ENCODE measurements at regions not wholly inside any gene's neighbourhood (a gene's known extent, or its start where the extent isn't known, plus 50 kb on each side); places are given as distances from the start of the nearest gene placed in this dataset.

DNA sequence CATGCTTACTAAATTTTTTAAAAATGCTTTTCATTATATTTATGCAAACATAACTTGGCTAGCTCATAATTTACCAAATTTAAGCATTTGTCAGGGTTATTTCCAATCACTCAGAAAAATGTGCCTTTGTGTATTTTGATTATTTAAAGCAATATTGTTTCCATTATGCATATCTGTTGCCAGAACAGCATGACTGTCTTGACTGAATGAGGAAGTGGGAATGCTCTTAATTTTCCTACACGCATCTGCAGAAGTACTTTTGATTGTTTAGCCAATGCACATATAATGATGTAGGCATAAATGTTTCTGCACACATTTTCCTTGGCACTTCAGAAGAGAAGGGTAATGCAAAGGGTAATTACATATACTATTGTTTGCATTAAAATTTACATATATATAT lies 92.5 kb upstream of the ADGRL2 start:
- H3K36me3 ChIP-seq (ENCODE audit: low read depth, missing control alignments): no peaks in the 10 kb centered on the region
- no peak overlapping the region for H3K27ac ChIP-seq
- no peak for DNase-seq
- 57 to 76% methylated on average over 1 of the region's 1 CpG for WGBS, 2 donors
- H3K27me3 ChIP-seq: no peaks in the 10 kb centered on the region
- H3K4me1 ChIP-seq: no peaks in the 10 kb centered on the region
- H3K4me3 ChIP-seq: no peak overlapping the region
- TF ChIP-seq, protein P1, sequence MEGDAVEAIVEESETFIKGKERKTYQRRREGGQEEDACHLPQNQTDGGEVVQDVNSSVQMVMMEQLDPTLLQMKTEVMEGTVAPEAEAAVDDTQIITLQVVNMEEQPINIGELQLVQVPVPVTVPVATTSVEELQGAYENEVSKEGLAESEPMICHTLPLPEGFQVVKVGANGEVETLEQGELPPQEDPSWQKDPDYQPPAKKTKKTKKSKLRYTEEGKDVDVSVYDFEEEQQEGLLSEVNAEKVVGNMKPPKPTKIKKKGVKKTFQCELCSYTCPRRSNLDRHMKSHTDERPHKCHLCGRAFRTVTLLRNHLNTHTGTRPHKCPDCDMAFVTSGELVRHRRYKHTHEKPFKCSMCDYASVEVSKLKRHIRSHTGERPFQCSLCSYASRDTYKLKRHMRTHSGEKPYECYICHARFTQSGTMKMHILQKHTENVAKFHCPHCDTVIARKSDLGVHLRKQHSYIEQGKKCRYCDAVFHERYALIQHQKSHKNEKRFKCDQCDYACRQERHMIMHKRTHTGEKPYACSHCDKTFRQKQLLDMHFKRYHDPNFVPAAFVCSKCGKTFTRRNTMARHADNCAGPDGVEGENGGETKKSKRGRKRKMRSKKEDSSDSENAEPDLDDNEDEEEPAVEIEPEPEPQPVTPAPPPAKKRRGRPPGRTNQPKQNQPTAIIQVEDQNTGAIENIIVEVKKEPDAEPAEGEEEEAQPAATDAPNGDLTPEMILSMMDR (IDR thresholded peaks at IDR 0.05): no peak
- no peak for TF ChIP-seq POLR2A (IDR thresholded peaks at IDR 0.05)
- intact Hi-C loops (cut with DNase I; ENCODE audit: low total_unique reads): no loop called here
- no peaks in the 10 kb centered on the region for H3K9me3 ChIP-seq

DNA sequence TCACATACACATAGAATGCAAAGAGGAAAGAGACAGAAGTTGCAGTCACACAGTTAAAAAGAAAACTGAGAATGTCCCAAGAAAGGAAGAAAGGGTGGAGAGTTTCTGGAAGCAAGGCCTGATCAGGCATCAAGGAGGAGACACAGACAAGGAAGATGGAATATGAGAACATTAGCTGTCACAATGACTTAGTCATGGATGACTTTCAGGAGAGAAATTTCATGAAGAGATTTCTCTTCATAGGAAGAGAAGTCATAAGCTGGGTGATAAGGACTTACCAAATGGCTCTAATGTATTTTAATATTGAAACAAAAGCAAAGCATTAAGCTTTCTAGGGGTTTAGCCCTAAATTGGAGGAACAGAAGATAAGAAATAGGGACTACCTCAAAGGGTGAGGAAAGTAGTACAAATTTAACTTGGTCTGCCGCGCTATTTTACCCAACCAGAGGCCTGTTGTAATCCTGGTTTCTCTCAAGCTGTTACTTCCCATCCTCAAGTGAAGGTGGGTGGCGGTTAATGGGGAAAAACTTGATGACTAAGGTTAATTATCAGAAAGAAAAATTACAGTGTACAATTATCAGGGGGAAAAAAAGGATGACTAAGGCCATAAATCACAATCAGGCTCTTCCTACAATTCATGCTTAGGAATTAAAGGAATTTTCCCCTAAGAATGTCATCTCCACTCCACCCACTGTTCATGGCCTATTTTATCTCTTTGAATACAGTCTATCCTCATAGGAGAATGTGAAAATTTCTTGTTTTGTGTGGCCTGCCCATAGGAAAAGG lies 93.9 kb upstream of the ADGRL2 start:
- no peaks in the 10 kb centered on the region for H3K36me3 ChIP-seq (ENCODE audit: low read depth, missing control alignments)
- DNase-seq: no peak
- no peak overlapping the region for H3K4me3 ChIP-seq
- 86 to 92% methylated on average over 3 of the region's 3 CpGs for WGBS, 2 donors
- no peak for TF ChIP-seq POLR2A (IDR thresholded peaks at IDR 0.05)
- TF ChIP-seq, protein P1 (IDR thresholded peaks at IDR 0.05): no peak
- H3K4me1 ChIP-seq: no peaks in the 10 kb centered on the region
- H3K9me3 ChIP-seq: no peaks in the 10 kb centered on the region
- no peaks in the 10 kb centered on the region for H3K27me3 ChIP-seq
- intact Hi-C loops (cut with DNase I; ENCODE audit: low total_unique reads): no loop called here
- no peak overlapping the region for H3K27ac ChIP-seq

DNA sequence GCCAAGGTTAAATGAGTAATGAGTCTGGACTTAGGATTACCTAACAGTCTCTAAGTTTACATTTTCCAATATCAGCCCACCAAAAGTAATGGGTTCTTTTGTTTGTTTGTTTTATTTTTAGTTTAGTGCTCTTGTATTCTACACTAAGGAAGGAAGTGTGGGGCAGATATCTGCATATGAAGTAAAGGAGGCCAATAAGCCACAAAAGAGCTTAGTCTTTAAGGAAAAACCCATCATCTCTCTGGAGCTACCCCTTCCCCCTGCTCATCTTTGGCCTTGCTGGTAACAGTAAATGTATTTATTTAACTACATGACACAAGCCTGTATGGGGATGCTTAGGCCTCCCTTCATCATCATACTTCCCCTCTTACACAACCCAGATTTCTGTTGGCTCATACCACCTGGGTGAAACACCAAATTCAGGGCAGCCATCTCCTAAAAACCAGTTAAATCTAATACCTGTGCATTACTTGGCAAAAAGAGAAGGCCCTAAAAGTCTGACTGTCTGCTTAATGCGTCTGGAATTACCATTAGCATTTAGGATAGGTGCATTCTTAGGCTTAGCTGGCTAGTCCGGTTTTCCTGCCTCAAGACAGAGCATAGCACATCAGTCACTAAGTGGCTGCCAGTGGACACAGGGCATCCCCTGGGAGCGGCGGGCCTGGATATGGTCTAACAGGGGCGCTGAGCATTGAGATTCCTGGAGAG lies 96.8 kb upstream of the ADGRL2 start:
- WGBS, 2 donors: 87% methylated on average over 5 of the region's 5 CpGs
- no peaks in the 10 kb centered on the region for H3K27me3 ChIP-seq
- H3K9me3 ChIP-seq: no peaks in the 10 kb centered on the region
- DNase-seq: no peak
- no peaks in the 10 kb centered on the region for H3K4me1 ChIP-seq
- H3K4me3 ChIP-seq: no peak overlapping the region
- no peak overlapping the region for H3K27ac ChIP-seq
- intact Hi-C loops (cut with DNase I; ENCODE audit: low total_unique reads): no loop called here
- no peaks in the 10 kb centered on the region for H3K36me3 ChIP-seq (ENCODE audit: low read depth, missing control alignments)
- TF ChIP-seq, protein P1 (IDR thresholded peaks at IDR 0.05): no peak
- no peak for TF ChIP-seq POLR2A (IDR thresholded peaks at IDR 0.05)

DNA sequence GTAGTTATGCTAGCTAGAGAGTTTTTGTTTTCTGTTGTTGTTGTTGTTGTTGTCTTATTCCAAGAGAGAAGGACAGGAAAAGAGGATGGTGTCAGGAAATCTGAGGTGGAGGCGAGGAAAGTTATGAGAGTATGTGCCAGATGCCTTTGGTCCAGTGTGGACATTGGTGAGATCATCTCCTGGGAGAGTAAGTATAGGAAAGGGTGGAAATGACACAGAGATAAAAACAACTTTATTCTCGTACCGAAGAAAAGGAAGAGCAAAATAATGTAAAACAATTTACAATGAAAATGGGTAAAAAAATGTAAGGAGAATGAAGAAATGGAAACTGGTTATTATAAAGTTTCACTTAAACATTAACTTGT lies 97.4 kb upstream of the ADGRL2 start:
- intact Hi-C loops (cut with DNase I; ENCODE audit: low total_unique reads): no loop called here
- Histone ChIP-seq H3K4me1 (no peaks in the 10 kb centered on the region), H3K9me3 (no peaks in the 10 kb centered on the region), H3K27me3 (no peaks in the 10 kb centered on the region), H3K27ac (no peak overlapping the region), H3K4me3 (no peak overlapping the region), H3K36me3 (ENCODE audit: low read depth, missing control alignments) (no peaks in the 10 kb centered on the region)
- TF ChIP-seq, protein P1 (IDR thresholded peaks at IDR 0.05): no peak
- TF ChIP-seq POLR2A (IDR thresholded peaks at IDR 0.05): no peak
- DNase-seq: no peak
- WGBS, 2 donors: 72 to 84% methylated on average over 3 of the region's 3 CpGs
